ENCODE measurements at regions not wholly inside any gene's neighbourhood (a gene's known extent, or its start where the extent isn't known, plus 50 kb on each side); places are given as distances from the start of the nearest gene placed in this dataset.
"Not testable (repeated sequence)": the region's sequence is repeated elsewhere in the genome, so short reads cannot be mapped to it uniquely, and the experiment has no call there.

DNA sequence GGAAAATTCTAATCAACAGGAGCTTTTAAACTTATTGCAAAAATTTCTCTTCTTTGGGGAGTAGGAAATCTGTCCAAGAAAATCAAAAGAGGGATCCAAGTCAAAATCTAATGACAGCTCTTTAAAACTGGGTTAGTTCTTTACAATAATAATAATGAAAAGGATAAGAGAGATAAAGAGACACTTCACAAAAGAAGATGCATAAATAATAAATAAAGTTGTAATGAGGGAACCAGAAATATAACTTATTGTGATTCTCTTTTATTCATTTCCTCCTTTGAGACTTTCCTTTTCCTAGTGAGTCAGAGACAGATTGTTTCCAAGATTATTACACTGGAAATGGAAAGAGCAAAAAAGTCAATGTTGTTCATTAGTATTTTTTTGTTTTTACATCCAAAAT lies 1029.3 kb downstream of the PCDH17 start:
- DNase-seq = no peak

DNA sequence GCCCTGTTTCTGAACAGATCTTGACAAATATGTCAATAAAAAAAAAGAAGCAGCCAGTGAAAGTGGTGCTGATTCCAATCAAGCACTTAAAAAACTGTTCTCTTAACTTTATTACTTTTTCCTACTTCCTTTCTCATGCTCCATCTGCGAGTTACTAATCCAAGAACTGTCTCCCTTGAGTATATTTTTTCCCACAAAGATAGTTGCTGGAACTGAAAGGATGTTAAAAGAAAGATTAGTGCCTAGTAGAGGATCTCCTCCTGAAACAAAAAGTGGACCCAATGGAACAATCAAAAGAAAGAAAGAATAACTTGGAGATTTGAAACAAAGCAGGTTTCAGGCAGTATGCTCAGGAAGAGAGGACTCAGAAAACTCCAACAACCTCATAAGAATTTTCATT lies 1034.8 kb downstream of the PCDH17 start:
- DNase-seq = no peak

DNA sequence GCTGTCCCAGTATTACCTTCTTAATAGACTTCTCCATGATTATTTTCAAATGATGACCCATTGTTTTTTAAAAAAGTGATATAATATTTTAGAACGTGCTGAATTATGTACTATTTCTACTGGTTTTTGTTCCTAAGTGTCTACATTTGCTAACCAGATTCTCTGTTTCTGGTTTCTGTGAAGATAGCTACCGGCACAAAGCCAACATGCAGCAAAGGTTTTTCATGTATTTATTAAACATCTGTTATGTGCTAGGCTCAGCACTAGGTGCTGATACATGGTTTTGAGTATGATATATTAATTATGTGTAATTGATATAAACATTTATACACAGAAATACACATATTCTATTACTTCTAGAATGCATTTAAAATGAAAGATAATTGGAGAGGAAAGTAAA lies 1035.6 kb downstream of the PCDH17 start:
- DNase-seq = no peak

DNA sequence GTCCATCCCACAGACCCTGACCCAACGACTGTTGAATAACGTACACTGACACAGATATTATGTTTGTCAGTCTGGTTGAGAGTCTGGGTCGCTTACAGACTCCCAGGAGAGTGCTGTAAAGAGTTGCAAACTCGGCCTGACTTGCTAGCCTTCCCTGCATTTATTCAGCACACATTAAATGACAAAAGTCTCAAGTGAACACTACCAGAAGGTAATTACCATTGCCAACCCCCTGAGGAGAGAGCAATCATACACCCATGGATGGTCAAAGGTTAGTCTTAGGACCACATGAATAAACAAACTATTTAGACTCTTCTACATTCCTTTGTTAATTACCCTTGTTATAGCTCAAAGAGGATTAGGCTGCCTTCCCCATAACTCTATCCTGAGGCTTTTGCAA lies 1048.6 kb downstream of the PCDH17 start:
- DNase-seq = no peak

DNA sequence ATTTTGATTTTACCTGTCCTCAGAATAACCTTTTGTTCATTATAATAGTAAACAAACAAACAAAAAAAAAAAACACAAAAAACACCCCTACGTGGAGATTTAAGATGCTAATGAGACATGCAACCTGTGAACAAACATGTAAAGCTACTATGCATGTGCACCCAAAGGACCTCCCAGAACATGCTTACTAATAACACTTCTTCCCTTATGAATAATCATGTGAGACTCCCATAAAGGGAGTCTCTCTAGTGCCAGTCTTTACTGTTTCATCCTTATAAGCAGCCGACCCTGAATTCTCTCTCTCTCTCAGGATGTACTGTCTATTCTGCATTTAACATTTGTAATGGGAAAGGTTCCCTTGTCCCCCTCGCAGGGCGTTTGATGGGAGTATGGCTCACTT lies 1051.1 kb downstream of the PCDH17 start:
- DNase-seq = no peak

DNA sequence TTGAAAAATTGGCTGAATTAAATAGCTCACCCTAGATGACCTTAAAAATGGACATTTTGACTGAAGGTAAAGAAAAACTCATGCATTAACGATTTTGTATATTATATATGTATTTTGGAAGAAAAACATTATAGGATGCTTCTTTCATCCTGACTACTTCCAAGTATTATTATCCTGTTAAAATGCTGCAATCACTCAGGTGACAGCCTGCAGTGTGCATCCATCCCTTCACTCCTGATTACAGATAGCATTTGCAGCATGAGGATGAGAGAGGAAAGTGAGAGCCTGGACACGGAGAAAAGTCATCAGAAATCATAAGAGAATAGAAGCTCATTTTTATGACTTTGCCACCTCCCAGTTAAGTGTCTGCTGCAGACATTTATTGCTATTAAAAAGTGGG lies 1055.6 kb downstream of the PCDH17 start:
- no peak for DNase-seq

DNA sequence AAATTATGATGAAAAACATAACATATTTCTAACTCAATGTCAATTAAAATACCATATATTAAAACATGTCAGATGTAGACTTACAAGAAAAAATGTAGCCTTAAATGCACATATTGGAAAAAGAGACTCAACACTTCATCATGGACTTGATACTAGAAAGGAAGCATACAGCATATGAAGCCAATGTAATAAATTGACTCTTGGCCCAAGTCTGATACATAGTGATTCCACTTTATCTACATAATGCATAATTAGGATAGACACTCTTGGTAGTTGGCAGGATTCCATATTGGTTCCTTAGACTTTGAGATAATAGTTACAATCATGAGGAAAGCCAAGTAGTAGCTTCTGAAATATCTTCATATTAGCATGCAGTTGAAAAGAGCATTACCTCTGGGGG lies 1067.0 kb downstream of the PCDH17 start:
- DNase-seq = no peak

DNA sequence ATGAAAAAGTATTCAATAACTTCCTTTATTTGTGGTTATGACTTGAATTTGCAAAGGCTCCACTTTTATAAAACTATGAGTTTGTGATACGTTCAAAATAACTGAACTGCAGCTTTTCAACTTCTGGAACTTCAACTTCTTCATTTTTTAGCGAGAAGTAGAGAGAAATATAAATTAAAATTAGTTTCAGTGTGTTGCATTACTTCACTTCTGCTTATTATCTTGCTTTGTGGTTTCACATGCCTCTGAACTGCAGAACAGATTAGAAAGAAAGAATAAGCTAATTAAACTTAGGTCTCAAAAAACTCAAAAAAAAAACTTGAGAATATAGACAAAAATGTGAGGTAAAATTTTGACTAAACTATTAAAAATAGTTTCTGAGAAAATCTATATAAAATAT lies 1073.4 kb downstream of the PCDH17 start:
- no peak for DNase-seq

DNA sequence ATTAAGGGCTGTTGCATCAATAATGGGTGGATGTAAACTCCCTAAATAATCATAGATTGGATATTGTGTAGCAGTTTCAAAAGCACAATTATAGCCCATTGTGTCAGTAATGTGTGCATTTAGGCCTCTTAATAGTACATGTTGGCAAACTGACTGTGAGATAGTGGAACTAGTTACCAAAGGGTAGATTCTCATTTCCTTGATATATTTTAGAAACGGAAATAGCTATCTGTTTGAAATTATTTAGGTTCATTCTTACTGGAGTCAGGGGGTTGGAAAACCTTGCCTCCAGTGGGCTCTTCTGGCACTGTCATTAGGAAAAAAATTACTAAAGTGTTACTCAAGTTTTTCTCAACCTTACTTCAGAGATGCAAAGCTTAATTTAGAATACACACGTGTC lies 1074.9 kb downstream of the PCDH17 start:
- no peak for DNase-seq

DNA sequence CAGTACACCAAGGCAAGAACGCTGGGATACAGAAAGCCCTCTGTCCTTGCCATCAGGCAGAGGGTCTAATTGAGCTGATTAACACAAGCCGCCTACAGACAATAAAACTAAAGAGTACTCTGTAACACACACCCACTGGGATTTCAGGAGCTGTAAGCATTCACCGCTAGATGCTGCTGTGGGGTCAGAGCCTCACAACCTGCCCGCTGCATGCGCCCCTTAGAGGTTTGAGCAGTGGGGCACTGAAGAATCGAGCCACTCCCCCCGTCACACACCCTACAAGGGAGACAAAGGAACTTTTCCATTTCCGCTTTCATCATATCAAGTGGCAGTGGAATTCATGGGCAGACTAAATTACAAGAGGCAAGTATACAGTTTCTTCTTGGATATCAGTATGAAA lies 1080.6 kb downstream of the PCDH17 start:
- no peak for DNase-seq

DNA sequence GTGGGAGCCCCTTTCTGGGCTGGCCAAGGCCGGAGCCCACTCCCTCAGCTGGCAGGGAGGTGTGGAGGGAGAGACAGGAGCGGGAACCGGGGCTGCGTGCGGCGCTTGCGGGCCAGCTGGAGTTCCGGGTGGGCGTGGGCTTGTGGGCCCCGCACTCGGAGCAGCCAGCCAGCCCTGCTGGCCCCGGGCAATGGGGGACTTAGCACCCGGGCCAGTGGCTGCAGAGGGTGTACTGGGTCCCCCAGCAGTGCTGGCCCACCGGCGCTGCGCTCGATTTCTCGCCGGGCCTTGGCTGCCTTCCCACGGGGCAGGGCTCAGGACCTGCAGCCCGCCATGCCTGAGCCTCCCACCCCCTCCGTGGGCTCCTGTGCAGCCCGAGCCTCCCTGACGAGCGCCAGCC lies 1082.5 kb downstream of the PCDH17 start:
- not testable (repeated sequence) for DNase-seq

DNA sequence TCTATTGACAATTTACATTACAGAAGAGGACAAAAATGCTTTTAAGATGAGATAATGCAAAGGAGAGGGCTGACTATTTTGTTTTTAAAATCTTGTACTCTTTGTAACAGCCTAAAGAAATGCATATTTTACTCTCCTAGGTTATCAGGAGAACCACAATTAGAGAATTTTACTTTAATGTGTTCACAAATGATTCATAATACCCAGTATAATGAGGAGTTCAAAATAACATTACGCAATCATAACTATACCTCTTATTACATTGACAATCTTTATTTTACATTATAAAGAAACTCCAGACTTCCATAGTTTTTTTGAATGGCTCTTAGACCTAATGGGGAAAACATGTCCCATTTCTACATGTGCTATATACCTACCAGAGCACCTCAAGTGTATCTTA lies 1089.7 kb downstream of the PCDH17 start:
- DNase-seq = no peak

DNA sequence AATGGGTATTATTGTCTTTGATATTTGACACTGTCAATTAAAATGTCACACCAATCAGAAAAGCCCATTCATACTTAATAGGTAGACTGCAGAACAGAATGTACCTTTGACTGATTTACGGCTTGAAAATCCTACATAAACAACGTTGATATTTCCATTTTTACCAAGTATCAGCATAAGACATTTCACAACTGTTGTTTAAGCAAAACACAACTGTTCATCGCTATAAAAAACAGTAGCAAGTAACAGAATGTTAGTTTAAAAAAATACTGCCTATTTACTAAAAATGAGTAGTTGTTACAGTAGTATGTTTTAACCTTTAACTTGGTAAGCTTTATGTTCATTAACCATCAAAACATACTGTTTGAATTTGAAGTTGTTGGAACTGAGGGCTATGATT lies 1096.6 kb downstream of the PCDH17 start:
- no peak for DNase-seq

DNA sequence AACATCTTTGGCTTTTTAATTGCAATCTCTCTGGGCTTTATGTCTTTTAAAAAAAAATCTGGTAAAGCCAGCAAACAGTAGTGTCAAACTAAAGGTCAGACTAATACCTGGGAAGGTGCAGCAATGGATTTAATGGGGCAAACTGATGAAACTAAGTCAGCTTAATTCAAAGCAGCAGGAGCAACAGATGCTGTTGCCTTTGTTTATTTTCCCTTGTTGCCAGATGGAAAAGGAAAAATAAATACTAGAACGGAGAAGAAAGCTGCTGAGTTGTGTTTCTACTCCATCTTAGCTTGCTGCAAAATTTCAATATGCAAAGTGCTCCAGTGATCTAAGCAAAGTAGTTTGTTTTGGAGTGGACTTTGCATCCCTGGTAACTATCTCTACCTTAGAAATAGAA lies 1097.8 kb downstream of the PCDH17 start:
- no peak for DNase-seq

DNA sequence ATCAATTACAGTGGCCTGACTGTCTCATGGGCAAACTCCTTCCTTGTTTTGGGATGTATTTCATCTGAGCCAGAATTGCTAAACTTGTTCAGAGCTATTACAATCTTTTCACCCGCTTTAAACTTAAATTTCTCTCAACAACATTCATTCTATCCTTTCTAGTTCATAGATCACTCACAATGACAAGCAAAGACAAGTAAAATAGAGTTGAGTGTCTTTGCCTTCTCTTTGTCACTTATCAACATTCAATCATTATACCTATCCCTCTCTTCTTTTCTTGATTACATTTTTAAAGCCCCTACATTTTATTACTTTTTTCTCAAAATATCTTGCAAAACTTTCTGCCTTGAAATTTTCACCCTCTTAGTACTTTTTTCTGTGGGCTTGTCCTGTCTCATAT lies 1113.1 kb downstream of the PCDH17 start:
- DNase-seq = no peak

DNA sequence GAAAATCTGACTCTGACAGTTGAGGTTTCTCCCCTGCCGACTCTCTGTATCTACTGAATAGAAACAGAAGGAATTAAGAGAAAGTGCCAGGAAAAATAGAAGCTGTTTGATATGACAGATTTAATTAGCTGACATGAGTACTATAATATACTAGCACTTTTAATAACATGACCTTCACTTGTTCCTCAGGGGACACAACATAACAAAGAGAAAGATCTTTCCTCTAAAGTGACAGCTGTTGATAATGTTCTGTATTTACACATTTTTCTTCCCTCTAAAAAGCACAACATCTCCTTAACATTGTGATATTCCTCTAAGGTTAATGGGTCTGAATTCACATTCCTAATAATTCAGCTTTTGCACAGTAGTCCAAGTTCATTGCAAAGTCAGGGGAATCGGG lies 1136.0 kb downstream of the PCDH17 start:
- no peak for DNase-seq

DNA sequence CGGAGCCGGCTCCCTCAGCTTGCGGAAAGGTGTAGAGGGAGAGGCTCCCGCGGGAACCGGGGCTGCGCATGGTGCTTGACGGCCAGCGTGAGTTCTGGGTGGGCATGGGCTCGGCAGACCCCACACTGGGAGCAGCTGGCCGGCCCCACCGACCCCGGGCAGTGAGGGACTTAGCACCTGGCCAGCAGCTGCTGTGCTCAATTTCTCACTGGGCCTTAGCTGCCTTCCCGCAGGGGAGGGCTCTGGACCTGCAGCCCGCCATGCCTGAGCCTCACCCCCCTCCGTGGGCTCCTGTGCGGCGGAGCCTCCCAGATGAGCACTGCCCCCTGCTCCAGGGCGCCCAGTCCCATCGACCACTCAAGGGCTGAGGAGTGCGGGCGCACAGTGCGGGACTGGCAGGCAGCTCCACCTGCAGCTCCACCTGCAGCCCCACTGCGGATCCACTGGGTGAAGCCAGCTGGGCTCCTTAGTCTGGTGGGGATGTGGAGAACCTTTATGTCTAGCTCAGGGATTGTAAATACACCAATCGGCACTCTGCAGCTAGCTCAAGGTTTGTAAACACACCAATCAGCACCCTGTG lies 1141.8 kb downstream of the PCDH17 start:
- DNase-seq = no peak

DNA sequence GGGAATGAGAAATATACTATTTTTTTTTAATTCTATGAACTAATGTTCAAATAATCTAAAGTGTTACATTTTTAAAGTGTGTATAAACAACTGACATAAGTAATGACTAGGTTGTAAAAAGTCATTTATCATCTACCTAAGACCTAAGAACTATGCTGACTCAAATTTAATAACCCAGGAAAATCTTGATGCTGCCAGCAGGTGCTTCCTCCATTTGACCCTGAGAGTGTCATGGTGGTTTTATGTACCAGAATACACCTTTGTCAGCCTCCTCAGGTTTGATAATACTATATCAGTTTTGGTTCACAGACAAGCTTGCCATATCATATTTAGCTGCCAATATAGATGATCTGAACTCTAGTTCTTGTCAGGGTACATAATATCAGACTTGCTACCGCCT lies 1151.2 kb downstream of the PCDH17 start:
- no peak for DNase-seq

DNA sequence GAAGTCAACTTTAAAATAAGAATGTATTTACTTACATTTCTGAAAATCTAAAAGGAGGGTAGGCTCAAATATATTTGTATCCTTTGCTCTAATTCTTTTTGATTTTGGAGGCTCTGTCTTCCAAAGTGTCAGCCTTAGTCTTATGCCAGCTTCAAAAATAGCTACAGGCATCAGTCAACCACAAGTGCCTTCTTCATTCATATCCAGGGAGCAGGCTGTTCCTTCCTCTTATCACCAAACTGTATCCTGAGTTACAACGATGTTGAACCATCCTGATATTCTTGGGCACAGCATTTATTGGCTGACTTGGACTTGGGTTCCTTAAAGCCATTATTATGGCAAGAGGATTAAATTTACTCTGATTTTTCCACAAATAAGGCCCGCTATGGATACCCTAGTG lies 1161.3 kb downstream of the PCDH17 start:
- no peak for DNase-seq

DNA sequence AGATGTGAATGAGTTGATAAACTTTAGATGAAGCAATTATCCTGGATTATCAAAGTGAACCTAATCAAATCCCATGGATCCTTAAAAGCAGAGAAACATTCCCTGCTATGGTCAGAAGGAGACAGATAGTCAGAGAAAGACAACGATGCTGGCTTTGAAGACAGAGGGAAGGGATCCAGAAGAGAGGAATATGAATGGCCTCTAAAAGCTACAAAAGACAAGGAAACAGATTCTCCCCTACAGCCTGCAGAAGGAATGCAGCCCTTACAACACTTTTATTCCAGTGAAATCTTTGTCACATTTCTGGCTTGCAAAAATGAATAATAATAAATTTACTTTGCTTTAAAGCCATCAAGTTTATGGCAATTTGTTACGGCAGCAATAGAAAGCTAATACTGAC lies 1164.2 kb downstream of the PCDH17 start:
- no peak for DNase-seq

DNA sequence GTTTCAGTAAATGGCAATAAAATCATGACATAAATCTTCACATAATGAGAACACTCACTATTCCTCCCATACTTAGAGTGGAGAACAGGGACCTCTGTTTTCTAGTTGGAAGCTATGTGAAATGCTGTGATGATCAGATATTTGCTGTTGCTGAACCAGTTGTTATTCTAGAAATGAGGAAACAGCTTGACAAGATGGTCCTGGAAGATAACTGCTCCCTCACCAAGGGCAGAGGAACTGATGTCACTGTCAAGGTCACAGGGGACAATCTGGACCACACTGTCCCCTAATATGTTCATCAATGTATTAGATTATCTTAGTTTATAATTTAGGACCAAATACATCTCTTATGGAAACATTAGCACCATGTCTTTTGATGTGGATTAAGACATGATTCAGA lies 1173.3 kb downstream of the PCDH17 start:
- no peak for DNase-seq

DNA sequence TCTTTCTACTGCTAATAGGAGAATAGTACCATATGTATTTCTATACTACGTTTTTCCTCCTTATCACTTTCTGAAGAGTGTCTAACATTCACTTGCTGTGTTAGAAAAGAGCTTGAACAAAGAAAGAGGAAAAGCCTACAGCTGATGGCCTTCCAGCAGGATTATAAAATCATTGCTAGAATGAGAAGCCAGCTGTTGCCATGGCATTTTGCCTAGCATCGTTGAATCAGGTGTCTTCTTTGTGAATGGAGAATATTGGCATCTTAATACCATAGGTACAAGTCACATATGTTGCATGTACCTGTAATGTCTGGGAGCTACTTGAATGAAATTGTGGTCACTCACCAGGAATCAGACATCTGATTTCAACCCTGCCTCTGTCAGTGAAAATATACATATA lies 1174.9 kb downstream of the PCDH17 start:
- DNase-seq = no peak

DNA sequence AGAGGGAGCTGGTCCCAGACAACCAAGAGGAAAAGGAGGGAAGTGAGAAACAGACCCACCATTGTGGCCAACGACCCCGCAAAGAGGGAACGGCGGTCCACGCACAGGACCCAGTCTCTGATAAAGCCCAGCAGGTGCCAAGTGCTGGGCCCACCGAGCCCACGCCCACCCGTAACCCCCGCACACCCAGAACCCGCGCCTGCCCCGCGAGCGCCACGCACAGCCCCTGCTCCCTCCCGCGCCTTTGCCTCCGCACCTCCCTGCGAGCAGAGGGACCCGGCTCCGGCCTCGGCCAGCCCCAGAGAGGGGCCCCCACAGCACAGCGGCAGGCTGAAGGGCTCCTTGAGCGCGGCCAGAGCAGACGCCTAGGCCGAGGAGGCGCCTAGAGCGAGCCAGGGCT lies 1192.2 kb downstream of the PCDH17 start:
- no peak for DNase-seq

DNA sequence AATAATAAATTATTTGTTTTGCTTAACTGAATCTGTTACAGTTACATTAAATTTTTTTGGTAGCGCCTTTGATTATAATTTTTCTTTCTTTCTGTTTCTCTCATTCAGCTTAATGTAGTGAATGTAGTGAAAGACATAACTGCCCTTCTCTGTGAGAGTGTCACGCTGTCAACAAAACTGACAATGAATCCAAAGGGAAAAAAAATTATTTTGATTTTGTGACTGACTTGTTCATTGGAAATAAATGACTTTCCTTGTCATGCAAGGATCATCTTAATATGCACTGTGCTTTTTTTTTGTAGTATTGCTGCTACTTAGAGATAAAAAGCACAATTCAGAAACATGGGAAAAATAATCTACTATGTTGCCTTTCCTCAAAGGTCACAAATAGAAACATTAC lies 1196.4 kb downstream of the PCDH17 start:
- no peak for DNase-seq

DNA sequence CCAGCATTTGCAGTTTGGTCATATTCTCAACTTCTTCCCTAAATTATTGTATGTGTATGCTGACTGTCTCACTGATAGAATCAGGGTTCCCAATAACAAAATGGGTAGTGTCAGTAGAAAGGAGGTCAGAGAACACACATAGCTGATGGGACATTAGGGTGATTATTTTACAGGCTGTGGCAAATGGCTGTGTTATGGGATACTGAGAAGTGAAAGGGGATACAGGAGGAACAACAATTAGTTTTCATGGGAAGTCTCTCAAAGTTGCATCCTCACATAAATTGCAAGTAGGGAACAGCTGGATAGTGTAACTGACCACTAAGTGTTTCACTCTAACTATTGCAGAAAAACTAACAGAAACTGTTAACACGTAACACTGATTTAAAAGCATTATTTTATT lies 1199.3 kb downstream of the PCDH17 start:
- no peak for DNase-seq

DNA sequence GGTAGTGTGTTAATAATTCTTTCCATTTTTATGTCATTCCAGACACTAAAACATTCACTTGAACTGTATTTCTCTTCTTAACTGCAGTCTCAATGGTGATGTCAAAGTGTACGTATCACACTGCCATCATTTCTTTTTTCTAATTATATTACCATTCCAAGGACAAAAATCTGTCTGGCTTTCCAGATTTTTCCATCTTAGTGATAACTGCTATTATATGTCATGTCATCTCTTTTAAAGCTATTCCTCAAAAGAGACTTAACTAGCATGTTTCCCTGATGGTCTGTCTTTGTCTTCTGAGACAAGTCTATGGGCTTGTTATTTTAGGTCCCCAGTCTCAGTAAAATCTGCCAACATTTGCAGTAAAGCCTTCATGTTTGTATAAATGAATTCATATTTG lies 1207.1 kb downstream of the PCDH17 start:
- DNase-seq = no peak

All from fibroblast of upper back skin (primary cell).